ENCODE measurements at regions not wholly inside any gene's neighbourhood (a gene's known extent, or its start where the extent isn't known, plus 50 kb on each side); places are given as distances from the start of the nearest gene placed in this dataset.
"Not testable (repeated sequence)": the region's sequence is repeated elsewhere in the genome, so short reads cannot be mapped to it uniquely, and the experiment has no call there.

GRCh38 chr1:185434721-185435120 is 117.7 kb upstream of the IVNS1ABP start:
- ATAC-seq: no peak
- no peak for DNase-seq

- ATAC-seq (no peak), DNase-seq (no peak)
Observed at GRCh38 chr1:185433667-185434066, 116.6 kb upstream of the IVNS1ABP start.

- DNase-seq (no peak), ATAC-seq (peak; percentile 63)
Observed at GRCh38 chr1:185432948-185433347, 115.9 kb upstream of the IVNS1ABP start.

GRCh38 chr1:185431612-185432011 is 114.6 kb upstream of the IVNS1ABP start:
- DNase-seq (no peak), ATAC-seq (no peak)

- DNase-seq, ATAC-seq: not testable (repeated sequence)
Observed at GRCh38 chr1:185429668-185430067, 112.6 kb upstream of the IVNS1ABP start.

- DNase-seq (no peak), ATAC-seq (no peak)
Observed at GRCh38 chr1:185427776-185428175, 110.7 kb upstream of the IVNS1ABP start.

- ATAC-seq (no peak), DNase-seq (no peak)
Observed at GRCh38 chr1:185427264-185427663, 110.2 kb upstream of the IVNS1ABP start.

- ATAC-seq: no peak
Observed at GRCh38 chr1:185426848-185427247, 109.8 kb upstream of the IVNS1ABP start.

GRCh38 chr1:185425163-185425562 is 108.1 kb upstream of the IVNS1ABP start:
- ATAC-seq: no peak
- DNase-seq: no peak

More at GRCh38 chr1:185426848-185427247, 109.8 kb upstream of the IVNS1ABP start:
- DNase-seq: no peak

- ATAC-seq (no peak), DNase-seq (no peak)
Observed at GRCh38 chr1:185421485-185422107, 104.6 kb upstream of the IVNS1ABP start.

- no peak for DNase-seq
- ATAC-seq: peak; percentile 32
Observed at GRCh38 chr1:185420588-185421081, 103.6 kb upstream of the IVNS1ABP start.

GRCh38 chr1:185419718-185420117 is 102.7 kb upstream of the IVNS1ABP start:
- no peak for DNase-seq
- ATAC-seq: no peak

GRCh38 chr1:185418472-185418871 is 101.4 kb upstream of the IVNS1ABP start:
- ATAC-seq: no peak
- no peak for DNase-seq

GRCh38 chr1:185412385-185413087 is 95.5 kb upstream of the IVNS1ABP start:
- ATAC-seq (no peak), DNase-seq (no peak)

- no peak for DNase-seq
- no peak for ATAC-seq
Observed at GRCh38 chr1:185409763-185410528, 92.9 kb upstream of the IVNS1ABP start.

- no peak for DNase-seq
- ATAC-seq: no peak
Observed at GRCh38 chr1:185409345-185409744, 92.3 kb upstream of the IVNS1ABP start.

GRCh38 chr1:185408700-185409270 is 91.7 kb upstream of the IVNS1ABP start:
- ATAC-seq: no peak

GRCh38 chr1:185406691-185407009 is 89.6 kb upstream of the IVNS1ABP start:
- ATAC-seq (no peak), DNase-seq (no peak)

More at GRCh38 chr1:185408700-185409270, 91.7 kb upstream of the IVNS1ABP start:
- no peak for DNase-seq

- ATAC-seq: no peak
- no peak for DNase-seq
Observed at GRCh38 chr1:185406006-185406690, 89.1 kb upstream of the IVNS1ABP start.

- no peak for DNase-seq
- ATAC-seq: no peak
Observed at GRCh38 chr1:185404907-185405568, 88.0 kb upstream of the IVNS1ABP start.

- DNase-seq (no peak), ATAC-seq (no peak)
Observed at GRCh38 chr1:185404291-185404690, 87.2 kb upstream of the IVNS1ABP start.

GRCh38 chr1:185402930-185403329 is 85.9 kb upstream of the IVNS1ABP start:
- ATAC-seq: no peak
- no peak for DNase-seq

All from stimulated activated naive CD8-positive, alpha-beta T cell treated with anti-CD3 and anti-CD28 coated beads, Interleukin-15, Interleukin-2, amounts not matched to agents 100 U/mL and 50 U/mL, for 24 hours (primary cell).